ENCODE measurements at regions not wholly inside any gene's neighbourhood (a gene's known extent, or its start where the extent isn't known, plus 50 kb on each side); places are given as distances from the start of the nearest gene placed in this dataset.

DNA sequence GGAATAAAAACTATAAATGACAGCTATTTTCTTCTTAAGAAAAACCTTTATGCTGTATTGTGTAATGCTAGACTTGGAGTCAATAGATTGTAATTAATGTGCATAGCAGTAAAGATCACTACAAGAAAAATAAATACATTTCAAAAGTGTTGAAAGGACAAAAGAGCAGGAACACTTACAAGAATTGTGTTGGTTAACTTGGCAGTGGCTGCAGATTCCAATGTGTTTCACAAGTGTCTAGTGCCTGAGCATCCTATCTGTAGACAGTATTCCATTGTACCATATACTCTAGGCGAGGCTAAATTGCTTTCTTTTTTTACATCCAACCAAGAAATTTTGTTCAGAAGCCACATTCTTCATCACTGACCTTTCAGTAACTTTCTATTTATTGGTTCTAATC lies 924.1 kb downstream of the EPHA7 start:
- Histone ChIP-seq H3K4me1 (ENCODE audit: control insufficient read depth, insufficient read depth, low read length) (no peaks in the 10 kb centered on the region), H3K9me3 (ENCODE audit: control insufficient read depth in 2 of 2, low read length in 2 of 2) (no peaks in the 10 kb centered on the region), H3K27me3 (ENCODE audit: control insufficient read depth in 1 of 2, insufficient read depth in 2 of 2, low read length in 2 of 2) (no peaks in the 10 kb centered on the region), H3K36me3 (ENCODE audit: control insufficient read depth in 2 of 2, insufficient read depth in 2 of 2, low read length in 2 of 2) (no peaks in the 10 kb centered on the region), H3K27ac (ENCODE audit: low read length) (no peak overlapping the region), H3K9ac (ENCODE audit: low read length in 2 of 2) (no peak overlapping the region), H3K4me3 (ENCODE audit: low read length in 2 of 2) (no peak overlapping the region)

DNA sequence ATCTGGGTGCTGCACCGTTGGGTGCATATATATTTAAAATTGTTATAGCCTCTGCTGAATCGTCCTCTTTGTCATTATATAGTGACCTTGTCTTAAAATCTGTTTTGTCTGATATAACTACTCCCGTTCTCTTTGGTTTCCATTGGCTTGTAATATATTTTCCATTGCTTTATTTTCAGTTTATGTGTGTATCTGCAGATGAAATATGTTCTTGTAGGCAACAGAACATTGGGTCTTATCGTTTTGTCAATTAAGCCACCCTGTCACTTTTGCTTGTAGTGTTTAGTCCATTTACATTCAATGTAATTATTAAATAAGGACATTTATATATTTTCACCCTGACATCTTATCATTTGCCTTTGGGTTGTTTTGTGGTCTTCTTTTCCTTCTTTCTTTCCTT lies 933.9 kb downstream of the EPHA7 start:
- Histone ChIP-seq H3K27ac (ENCODE audit: low read length) (no peak overlapping the region), H3K9me3 (ENCODE audit: control insufficient read depth in 2 of 2, low read length in 2 of 2) (peaks cover 0 to 2% of the 10 kb centered on the region in 2 donors), H3K36me3 (ENCODE audit: control insufficient read depth in 2 of 2, insufficient read depth in 2 of 2, low read length in 2 of 2) (no peaks in the 10 kb centered on the region), H3K9ac (ENCODE audit: low read length in 2 of 2) (no peak overlapping the region), H3K4me3 (ENCODE audit: low read length in 2 of 2) (no peak overlapping the region), H3K4me1 (ENCODE audit: control insufficient read depth, insufficient read depth, low read length) (no peaks in the 10 kb centered on the region), H3K27me3 (ENCODE audit: control insufficient read depth in 1 of 2, insufficient read depth in 2 of 2, low read length in 2 of 2) (no peaks in the 10 kb centered on the region)

DNA sequence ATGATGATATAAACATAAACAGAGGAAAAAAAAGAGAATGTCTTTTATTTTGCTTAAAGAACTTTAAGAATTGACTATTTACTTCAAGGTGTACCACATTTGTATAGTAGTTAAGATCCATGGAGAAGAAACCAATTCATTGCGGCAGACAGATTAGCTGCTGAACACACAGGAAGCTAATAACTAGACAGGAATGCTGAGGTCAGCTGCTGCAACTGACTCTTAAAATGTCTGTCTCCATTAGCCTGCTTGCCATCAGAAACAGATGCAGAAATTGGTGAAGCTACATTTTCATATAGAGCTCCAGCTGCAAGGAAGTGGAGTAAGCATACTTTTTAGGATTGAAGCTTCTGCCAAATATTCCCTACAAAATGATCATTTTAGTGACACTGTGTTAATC lies 939.5 kb downstream of the EPHA7 start:
- no peaks in the 10 kb centered on the region for H3K4me1 ChIP-seq (ENCODE audit: control insufficient read depth, insufficient read depth, low read length)
- H3K27ac ChIP-seq (ENCODE audit: low read length), result no peak overlapping the region
- H3K4me3 ChIP-seq (ENCODE audit: low read length in 2 of 2), result no peak overlapping the region
- no peak overlapping the region for H3K9ac ChIP-seq (ENCODE audit: low read length in 2 of 2)
- H3K9me3 ChIP-seq (ENCODE audit: control insufficient read depth in 2 of 2, low read length in 2 of 2), result no peaks in the 10 kb centered on the region
- no peaks in the 10 kb centered on the region for H3K27me3 ChIP-seq (ENCODE audit: control insufficient read depth in 1 of 2, insufficient read depth in 2 of 2, low read length in 2 of 2)
- H3K36me3 ChIP-seq (ENCODE audit: control insufficient read depth in 2 of 2, insufficient read depth in 2 of 2, low read length in 2 of 2), result no peaks in the 10 kb centered on the region

DNA sequence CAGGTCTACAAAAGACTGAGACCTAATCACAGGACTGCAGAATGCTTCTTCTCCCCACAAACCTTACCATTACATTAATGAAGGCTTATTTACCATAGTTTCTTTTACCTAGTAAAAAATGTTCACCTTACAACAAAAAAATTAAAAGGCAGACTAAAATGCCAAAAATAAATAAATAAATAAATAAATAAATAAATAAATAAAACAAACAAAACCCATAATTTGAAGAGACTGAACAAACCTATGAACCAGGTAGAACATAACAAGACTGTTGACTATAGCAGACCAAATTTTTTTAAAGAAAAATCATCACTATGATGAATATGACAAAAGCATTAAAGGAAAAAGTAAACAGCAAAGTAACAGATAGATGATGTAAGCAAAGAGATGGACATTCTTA lies 946.3 kb downstream of the EPHA7 start:
- Histone ChIP-seq H3K4me3 (ENCODE audit: low read length in 2 of 2) (no peak overlapping the region), H3K27ac (ENCODE audit: low read length) (no peak overlapping the region), H3K36me3 (ENCODE audit: control insufficient read depth in 2 of 2, insufficient read depth in 2 of 2, low read length in 2 of 2) (no peaks in the 10 kb centered on the region), H3K4me1 (ENCODE audit: control insufficient read depth, insufficient read depth, low read length) (no peaks in the 10 kb centered on the region), H3K9me3 (ENCODE audit: control insufficient read depth in 2 of 2, low read length in 2 of 2) (no peaks in the 10 kb centered on the region), H3K9ac (ENCODE audit: low read length in 2 of 2) (no peak overlapping the region), H3K27me3 (ENCODE audit: control insufficient read depth in 1 of 2, insufficient read depth in 2 of 2, low read length in 2 of 2) (no peaks in the 10 kb centered on the region)

GRCh38 chr6:92469186-92469828 lies 950.1 kb downstream of the EPHA7 start:
- Histone ChIP-seq H3K9ac (ENCODE audit: low read length in 2 of 2) (no peak overlapping the region), H3K36me3 (ENCODE audit: control insufficient read depth in 2 of 2, insufficient read depth in 2 of 2, low read length in 2 of 2) (no peaks in the 10 kb centered on the region), H3K9me3 (ENCODE audit: control insufficient read depth in 2 of 2, low read length in 2 of 2) (peaks cover 2 to 5% of the 10 kb centered on the region in 2 donors), H3K4me1 (ENCODE audit: control insufficient read depth, insufficient read depth, low read length) (no peaks in the 10 kb centered on the region), H3K27me3 (ENCODE audit: control insufficient read depth in 1 of 2, insufficient read depth in 2 of 2, low read length in 2 of 2) (no peaks in the 10 kb centered on the region), H3K4me3 (ENCODE audit: low read length in 2 of 2) (no peak overlapping the region), H3K27ac (ENCODE audit: low read length) (no peak overlapping the region)

DNA sequence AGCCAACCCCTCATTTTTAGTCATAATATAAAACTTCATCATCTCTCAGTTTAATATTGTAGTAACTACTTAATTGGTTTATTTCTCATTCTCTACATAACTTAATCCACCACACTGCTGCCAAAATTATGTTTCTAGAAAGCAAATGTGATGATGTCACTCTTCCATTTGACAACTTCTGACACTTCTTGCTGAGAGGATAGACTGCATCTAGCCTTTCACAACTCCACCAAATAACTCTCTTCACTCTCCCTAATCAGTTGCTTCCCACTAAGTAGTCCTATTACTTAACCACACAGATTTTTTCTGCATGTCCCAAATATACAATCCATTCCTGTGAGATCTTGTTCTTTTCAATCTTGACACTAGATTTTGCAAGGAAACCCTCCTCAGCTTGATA lies 951.3 kb downstream of the EPHA7 start:
- no peak overlapping the region for H3K9ac ChIP-seq (ENCODE audit: low read length in 2 of 2)
- no peak overlapping the region for H3K27ac ChIP-seq (ENCODE audit: low read length)
- H3K4me3 ChIP-seq (ENCODE audit: low read length in 2 of 2), result no peak overlapping the region
- peaks cover 2 to 5% of the 10 kb centered on the region in 2 donors for H3K9me3 ChIP-seq (ENCODE audit: control insufficient read depth in 2 of 2, low read length in 2 of 2)
- no peaks in the 10 kb centered on the region for H3K27me3 ChIP-seq (ENCODE audit: control insufficient read depth in 1 of 2, insufficient read depth in 2 of 2, low read length in 2 of 2)
- no peaks in the 10 kb centered on the region for H3K4me1 ChIP-seq (ENCODE audit: control insufficient read depth, insufficient read depth, low read length)
- H3K36me3 ChIP-seq (ENCODE audit: control insufficient read depth in 2 of 2, insufficient read depth in 2 of 2, low read length in 2 of 2), result no peaks in the 10 kb centered on the region

GRCh38 chr6:92460133-92460532 lies 959.2 kb downstream of the EPHA7 start:
- no peaks in the 10 kb centered on the region for H3K36me3 ChIP-seq (ENCODE audit: control insufficient read depth in 2 of 2, insufficient read depth in 2 of 2, low read length in 2 of 2)
- H3K9ac ChIP-seq (ENCODE audit: low read length in 2 of 2), result no peak overlapping the region
- H3K4me3 ChIP-seq (ENCODE audit: low read length in 2 of 2), result no peak overlapping the region
- H3K9me3 ChIP-seq (ENCODE audit: control insufficient read depth in 2 of 2, low read length in 2 of 2), result peaks cover 0 to under 1% of the 10 kb centered on the region in 2 donors
- no peak overlapping the region for H3K27ac ChIP-seq (ENCODE audit: low read length)
- H3K4me1 ChIP-seq (ENCODE audit: control insufficient read depth, insufficient read depth, low read length), result no peaks in the 10 kb centered on the region
- H3K27me3 ChIP-seq (ENCODE audit: control insufficient read depth in 1 of 2, insufficient read depth in 2 of 2, low read length in 2 of 2), result no peaks in the 10 kb centered on the region

DNA sequence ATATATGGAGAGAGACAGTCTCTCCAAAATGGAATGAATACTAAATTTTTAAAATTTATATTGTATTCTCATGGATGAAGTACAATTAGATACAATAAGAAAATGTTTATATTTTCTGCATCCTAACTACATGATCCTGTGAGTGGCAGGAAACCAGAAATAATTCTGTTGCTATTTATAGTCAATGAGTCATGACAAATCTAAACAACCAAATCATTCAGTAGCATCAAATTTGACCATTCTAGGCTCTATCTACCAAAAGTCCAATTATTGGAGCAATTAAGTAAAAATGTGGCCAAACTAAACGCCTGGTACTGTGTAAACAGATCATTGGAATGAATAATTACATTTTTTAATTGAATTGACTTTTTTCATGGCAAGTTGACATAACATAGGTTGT lies 959.8 kb downstream of the EPHA7 start:
- Histone ChIP-seq H3K9ac (ENCODE audit: low read length in 2 of 2) (no peak overlapping the region), H3K4me1 (ENCODE audit: control insufficient read depth, insufficient read depth, low read length) (no peaks in the 10 kb centered on the region), H3K27me3 (ENCODE audit: control insufficient read depth in 1 of 2, insufficient read depth in 2 of 2, low read length in 2 of 2) (no peaks in the 10 kb centered on the region), H3K27ac (ENCODE audit: low read length) (no peak overlapping the region), H3K9me3 (ENCODE audit: control insufficient read depth in 2 of 2, low read length in 2 of 2) (no peaks in the 10 kb centered on the region), H3K4me3 (ENCODE audit: low read length in 2 of 2) (no peak overlapping the region), H3K36me3 (ENCODE audit: control insufficient read depth in 2 of 2, insufficient read depth in 2 of 2, low read length in 2 of 2) (no peaks in the 10 kb centered on the region)

GRCh38 chr6:92446052-92446451 lies 973.3 kb downstream of the EPHA7 start:
- Histone ChIP-seq H3K9ac (ENCODE audit: low read length in 2 of 2) (no peak overlapping the region), H3K27me3 (ENCODE audit: control insufficient read depth in 1 of 2, insufficient read depth in 2 of 2, low read length in 2 of 2) (no peaks in the 10 kb centered on the region), H3K27ac (ENCODE audit: low read length) (no peak overlapping the region), H3K4me3 (ENCODE audit: low read length in 2 of 2) (no peak overlapping the region), H3K4me1 (ENCODE audit: control insufficient read depth, insufficient read depth, low read length) (no peaks in the 10 kb centered on the region), H3K36me3 (ENCODE audit: control insufficient read depth in 2 of 2, insufficient read depth in 2 of 2, low read length in 2 of 2) (no peaks in the 10 kb centered on the region), H3K9me3 (ENCODE audit: control insufficient read depth in 2 of 2, low read length in 2 of 2) (peaks cover 0 to 3% of the 10 kb centered on the region in 2 donors)

GRCh38 chr6:92433911-92434310 lies 985.4 kb downstream of the EPHA7 start:
- Histone ChIP-seq H3K4me1 (ENCODE audit: control insufficient read depth, insufficient read depth, low read length) (no peaks in the 10 kb centered on the region), H3K27me3 (ENCODE audit: control insufficient read depth in 1 of 2, insufficient read depth in 2 of 2, low read length in 2 of 2) (no peaks in the 10 kb centered on the region), H3K9ac (ENCODE audit: low read length in 2 of 2) (no peak overlapping the region), H3K4me3 (ENCODE audit: low read length in 2 of 2) (no peak overlapping the region), H3K9me3 (ENCODE audit: control insufficient read depth in 2 of 2, low read length in 2 of 2) (no peaks in the 10 kb centered on the region), H3K27ac (ENCODE audit: low read length) (no peak overlapping the region), H3K36me3 (ENCODE audit: control insufficient read depth in 2 of 2, insufficient read depth in 2 of 2, low read length in 2 of 2) (no peaks in the 10 kb centered on the region)

- Histone ChIP-seq H3K36me3 (ENCODE audit: control insufficient read depth in 2 of 2, insufficient read depth in 2 of 2, low read length in 2 of 2) (no peaks in the 10 kb centered on the region), H3K27ac (ENCODE audit: low read length) (no peak overlapping the region), H3K9ac (ENCODE audit: low read length in 2 of 2) (no peak overlapping the region)
These were observed 987.9 kb downstream of the EPHA7 start for GRCh38 chr6:92431502-92431901.

More at GRCh38 chr6:92431502-92431901, 987.9 kb downstream of the EPHA7 start:
- H3K4me3 ChIP-seq (ENCODE audit: low read length in 2 of 2), result no peak overlapping the region
- no peaks in the 10 kb centered on the region for H3K27me3 ChIP-seq (ENCODE audit: control insufficient read depth in 1 of 2, insufficient read depth in 2 of 2, low read length in 2 of 2)
- no peaks in the 10 kb centered on the region for H3K9me3 ChIP-seq (ENCODE audit: control insufficient read depth in 2 of 2, low read length in 2 of 2)
- H3K4me1 ChIP-seq (ENCODE audit: control insufficient read depth, insufficient read depth, low read length), result no peaks in the 10 kb centered on the region

All from stomach smooth muscle (tissue), 2 donors.